Upper lobe of left lung (tissue), 4 donors: ENCODE measurements at regions not wholly inside any gene's neighbourhood (a gene's known extent, or its start where the extent isn't known, plus 50 kb on each side); places are given as distances from the start of the nearest gene placed in this dataset.

Experiments used
- CTCF ChIP-seq, 6 experiments: fragments of 450-650 bp in 4 of 6; fragments of 200-600 bp in 2 of 6; sonication (generic) in 2 of 6; IDR thresholded peaks; one replicate each; pipeline ENCODE4 v1.5.1; 2016 to 2019; ENCODE audit warnings: antibody characterized with exemption in 6 of 6
- POLR2A ChIP-seq, 4 donors: fragments of 450-650 bp; IDR thresholded peaks; one replicate each; pipeline ENCODE4 v1.5.1; 2016 to 2017; ENCODE audit warnings: antibody characterized with exemption in 4 of 4, mild to moderate bottlenecking in 2 of 4
- POLR2AphosphoS5 ChIP-seq, 2 donors: sonication (generic); formaldehyde crosslinking; IDR thresholded peaks; one replicate each; pipeline ENCODE4 v1.5.1; 2017; ENCODE audit warnings: antibody characterized with exemption in 2 of 2

- TF ChIP-seq POLR2A (IDR thresholded peaks at IDR 0.05): no peak
- TF ChIP-seq CTCF (IDR thresholded peaks at IDR 0.05): no peak
- TF ChIP-seq POLR2AphosphoS5 (IDR thresholded peaks at IDR 0.05): no peak
Observed at GRCh38 chr16:77085981-77086380, 105.0 kb upstream of the MON1B start.
